ENCODE measurements at regions not wholly inside any gene's neighbourhood (a gene's known extent, or its start where the extent isn't known, plus 50 kb on each side); places are given as distances from the start of the nearest gene placed in this dataset.

GRCh38 chr20:56953048-56953586, 313.3 kb downstream of the BMP7 start:
- TF ChIP-seq CTCF (conservative IDR thresholded peaks at IDR 0.05; ENCODE audit: low read depth, low read length) (no peak), EZH2phosphoT487 (IDR thresholded peaks at IDR 0.05; ENCODE audit: borderline replicate concordance, low read length) (no peak), EZH2 (IDR thresholded peaks at IDR 0.05; ENCODE audit: low read length, unreplicated experiment) (no peak)

All from PC-3 (cell line).